AG04450 (cell line): ENCODE measurements at regions not wholly inside any gene's neighbourhood (a gene's known extent, or its start where the extent isn't known, plus 50 kb on each side); places are given as distances from the start of the nearest gene placed in this dataset.

ENCODE experiments used
- CTCF ChIA-PET: fragments of 300-600, 350-600 bp; formaldehyde crosslinking; extraction: SDS; loops from one replicate; lab custom pipeline; 2022; ENCODE audit warnings: antibody characterized with exemption, inconsistent platforms; lab: Charles Lee
- POLR2A ChIA-PET: fragments of 350-600 bp; formaldehyde crosslinking; extraction: SDS; loops from one replicate; lab custom pipeline; 2021; ENCODE audit warnings: antibody characterized with exemption, inconsistent platforms; lab: Yijun Ruan, JAX
- DNase-seq: peaks from one replicate; pipeline ENCODE4 v3.0.0-alpha.2; 2011; ENCODE audit warnings: low read depth, low spot score
- H3K27ac ChIP-seq: one replicate; pipeline ENCODE4 v1.5.1; 2012; ENCODE audit warnings: low read depth, low read length, control low read depth
- H3K27me3 ChIP-seq: one replicate; pipeline ENCODE4 v1.6.0; 2012; ENCODE audit warnings: low read length; ENCODE audit not compliant: control insufficient read depth, insufficient read depth
- H3K4me3 ChIP-seq: 2 replicates; pipeline ENCODE4 v1.5.1; 2011; ENCODE audit warnings: mild to moderate bottlenecking, low read depth, low read length, control low read depth
- H3K9me3 ChIP-seq: 2 replicates; pipeline ENCODE4 v1.5.1; 2012; ENCODE audit warnings: low read length; ENCODE audit not compliant: control insufficient read depth, insufficient read depth
- TF ChIP-seq, protein P1 (sequence below): IDR thresholded peaks from 2 replicates; pipeline ENCODE4 v1.5.1; 2011; ENCODE audit warnings: low read depth, low read length, control low read depth, inconsistent platforms

DNA sequence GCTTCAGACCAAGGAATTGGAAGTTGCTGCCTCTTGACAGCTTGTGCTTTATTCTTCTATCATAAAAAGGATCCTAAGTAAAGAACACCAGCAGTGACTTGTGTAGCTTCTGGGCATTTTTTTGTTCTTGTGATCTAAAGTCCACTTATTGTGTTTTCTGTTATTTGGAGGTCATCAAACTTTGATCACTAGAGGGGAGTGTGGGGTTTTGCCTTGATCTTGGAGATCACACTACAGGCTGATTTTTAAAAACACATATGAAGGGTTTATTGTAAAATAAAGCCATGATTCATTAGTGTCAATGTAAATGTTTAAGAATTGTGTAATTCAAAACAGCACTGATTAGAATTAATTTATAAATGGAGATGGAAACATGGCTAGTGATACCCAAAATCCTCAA, 328.7 kb upstream of the EDNRB start:
- Histone ChIP-seq H3K27ac (no peak overlapping the region), H3K4me3 (no peak overlapping the region), H3K9me3 (no peaks in the 10 kb centered on the region), H3K27me3 (no peaks in the 10 kb centered on the region)
- POLR2A ChIA-PET, result no interaction called here
- TF ChIP-seq, protein P1, sequence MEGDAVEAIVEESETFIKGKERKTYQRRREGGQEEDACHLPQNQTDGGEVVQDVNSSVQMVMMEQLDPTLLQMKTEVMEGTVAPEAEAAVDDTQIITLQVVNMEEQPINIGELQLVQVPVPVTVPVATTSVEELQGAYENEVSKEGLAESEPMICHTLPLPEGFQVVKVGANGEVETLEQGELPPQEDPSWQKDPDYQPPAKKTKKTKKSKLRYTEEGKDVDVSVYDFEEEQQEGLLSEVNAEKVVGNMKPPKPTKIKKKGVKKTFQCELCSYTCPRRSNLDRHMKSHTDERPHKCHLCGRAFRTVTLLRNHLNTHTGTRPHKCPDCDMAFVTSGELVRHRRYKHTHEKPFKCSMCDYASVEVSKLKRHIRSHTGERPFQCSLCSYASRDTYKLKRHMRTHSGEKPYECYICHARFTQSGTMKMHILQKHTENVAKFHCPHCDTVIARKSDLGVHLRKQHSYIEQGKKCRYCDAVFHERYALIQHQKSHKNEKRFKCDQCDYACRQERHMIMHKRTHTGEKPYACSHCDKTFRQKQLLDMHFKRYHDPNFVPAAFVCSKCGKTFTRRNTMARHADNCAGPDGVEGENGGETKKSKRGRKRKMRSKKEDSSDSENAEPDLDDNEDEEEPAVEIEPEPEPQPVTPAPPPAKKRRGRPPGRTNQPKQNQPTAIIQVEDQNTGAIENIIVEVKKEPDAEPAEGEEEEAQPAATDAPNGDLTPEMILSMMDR, result no peak
- CTCF ChIA-PET, result no interaction called here
- DNase-seq, result no peak

DNA sequence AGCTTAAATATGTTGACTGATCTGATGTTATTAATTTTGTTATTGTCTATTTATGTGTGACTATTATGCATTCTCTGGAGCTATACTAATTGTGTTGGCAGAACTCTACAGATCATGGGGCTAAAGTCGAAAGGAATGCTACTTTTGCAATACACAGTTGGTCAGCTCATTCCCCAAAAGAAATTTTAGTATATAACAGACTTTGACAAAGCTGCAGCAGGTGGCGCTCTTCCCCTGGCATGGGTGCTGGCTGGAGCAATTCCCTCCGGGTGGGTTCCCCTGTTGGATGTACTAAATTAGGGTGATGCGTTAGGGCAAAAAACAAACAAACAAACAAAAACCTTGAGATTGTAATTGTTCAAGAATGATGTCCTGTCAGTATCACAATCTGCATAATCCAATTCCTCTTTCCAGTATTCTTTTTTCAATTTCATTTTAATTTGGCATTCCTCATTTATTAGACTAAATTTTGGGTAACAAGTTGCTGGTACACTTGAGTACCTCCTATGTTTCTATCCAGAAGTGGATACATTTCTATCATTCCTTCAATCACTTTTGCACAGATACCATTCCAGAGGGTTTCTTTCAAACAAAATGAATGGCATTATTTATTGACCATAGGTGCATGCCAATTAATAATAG, 322.8 kb upstream of the EDNRB start:
- DNase-seq, result peak; percentile 2
- H3K27me3 ChIP-seq, result no peaks in the 10 kb centered on the region
- ChIA-PET POLR2A (no interaction called here), CTCF (interaction anchor here (0.6 to 3.3 kb wide), 23 partner anchors 9 to 1013 kb away, joined by 3 to 22 read pairs (median 3); no protein-coding TSS in a partner anchor)
- no peak overlapping the region for H3K4me3 ChIP-seq
- TF ChIP-seq, protein P1, result peak; percentile 71
- no peaks in the 10 kb centered on the region for H3K9me3 ChIP-seq
- H3K27ac ChIP-seq, result no peak overlapping the region

DNA sequence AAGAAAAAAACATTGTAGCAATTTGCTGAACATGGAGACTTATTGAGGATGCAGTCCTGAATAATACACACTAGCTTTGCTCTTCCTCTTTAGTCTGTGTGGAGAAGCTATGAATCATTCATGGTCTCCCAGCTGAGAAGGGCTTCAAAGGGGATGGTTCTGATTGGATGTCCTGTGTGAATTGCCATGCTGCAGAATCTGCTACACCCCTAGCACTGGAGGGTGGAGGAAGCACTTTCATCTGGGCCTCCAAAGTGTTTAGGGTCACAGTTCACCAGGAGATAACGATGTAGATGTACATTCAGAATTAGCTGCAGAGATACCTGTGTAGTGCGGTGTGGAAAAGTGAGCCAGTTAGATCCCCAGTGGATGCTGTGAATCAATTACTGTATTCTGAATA, 321.1 kb upstream of the EDNRB start:
- POLR2A ChIA-PET, result no interaction called here

DNA sequence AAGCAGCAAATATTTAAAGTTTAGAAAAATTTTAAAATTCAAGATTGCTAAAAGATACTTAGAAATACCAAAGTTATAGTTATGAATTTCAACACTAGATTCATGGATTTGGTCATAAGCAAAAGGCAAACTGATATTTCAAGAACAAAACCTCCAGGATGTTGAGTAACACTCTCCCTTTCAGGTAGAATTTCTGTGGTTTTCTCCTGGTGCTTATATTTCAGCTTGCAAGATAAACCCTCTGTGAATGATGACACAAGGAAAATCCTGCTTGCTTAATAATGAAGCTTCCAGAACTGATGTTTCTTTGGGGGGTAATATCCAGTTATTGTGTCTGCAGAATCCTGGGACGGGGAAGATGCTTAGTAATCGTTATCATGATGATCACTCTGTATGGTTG, 320.3 kb upstream of the EDNRB start:
- no peaks in the 10 kb centered on the region for H3K27me3 ChIP-seq
- no peak overlapping the region for H3K4me3 ChIP-seq
- TF ChIP-seq, protein P1, result no peak
- no peak for DNase-seq
- no peaks in the 10 kb centered on the region for H3K9me3 ChIP-seq
- ChIA-PET POLR2A (no interaction called here), CTCF (interaction anchor here (2.6 to 3.3 kb wide), 2 partner anchors 101 to 740 kb away, joined by 17 to 22 read pairs; no protein-coding TSS in a partner anchor)
- no peak overlapping the region for H3K27ac ChIP-seq

More for the DNA sequence above, 321.1 kb upstream of the EDNRB start:
- TF ChIP-seq, protein P1, result no peak
- Histone ChIP-seq H3K27me3 (no peaks in the 10 kb centered on the region), H3K9me3 (no peaks in the 10 kb centered on the region), H3K4me3 (no peak overlapping the region), H3K27ac (no peak overlapping the region)
- DNase-seq, result no peak
- CTCF ChIA-PET, result interaction anchor here (0.8 to 3.3 kb wide), 6 partner anchors 11 to 739 kb away, joined by 3 to 22 read pairs (median 14); no protein-coding TSS in a partner anchor

DNA sequence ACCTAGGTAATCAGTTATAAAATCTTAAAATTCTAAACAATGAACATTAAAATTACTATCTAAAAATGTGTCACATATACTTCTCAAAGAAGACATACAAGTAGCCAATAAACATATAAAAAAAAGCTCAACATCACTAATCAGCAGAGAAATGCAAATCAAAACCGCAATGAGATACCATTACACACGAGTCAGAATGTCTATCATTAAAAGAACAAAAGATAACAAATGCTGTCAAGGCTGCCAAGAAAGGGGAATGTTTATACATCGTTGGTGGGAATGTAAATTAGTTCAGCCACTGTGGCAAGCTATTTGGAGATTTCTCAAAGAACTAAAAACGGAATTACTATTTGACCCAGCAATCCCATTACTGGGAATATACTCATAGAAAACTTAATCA, 310.3 kb upstream of the EDNRB start:
- CTCF ChIA-PET, result no interaction called here
- POLR2A ChIA-PET, result no interaction called here
- Histone ChIP-seq H3K27me3 (no peaks in the 10 kb centered on the region), H3K27ac (no peak overlapping the region), H3K4me3 (no peak overlapping the region), H3K9me3 (no peaks in the 10 kb centered on the region)
- no peak for DNase-seq
- TF ChIP-seq, protein P1, result no peak
